Fibroblast of lung (primary cell): ENCODE measurements at regions not wholly inside any gene's neighbourhood (a gene's known extent, or its start where the extent isn't known, plus 50 kb on each side); places are given as distances from the start of the nearest gene placed in this dataset.

Experiments used
- EZH2 ChIP-seq: IDR thresholded peaks from 2 replicates; pipeline ENCODE4 v1.5.1; 2012; ENCODE audit warnings: low read length, control low read depth, mild to moderate bottlenecking; ENCODE audit errors: missing control alignments
- TF ChIP-seq, protein P1 (sequence below), 2 donors: IDR thresholded peaks in 1 of 2; conservative IDR thresholded peaks in 1 of 2; 1 replicate in 1 of 2; 2 replicates in 1 of 2; pipeline ENCODE4 v1.5.1; 2011 to 2012; ENCODE audit warnings: low read length in 2 of 2, control low read depth in 1 of 2, inconsistent platforms in 1 of 2, low read depth in 1 of 2, mild to moderate bottlenecking in 1 of 2

DNA sequence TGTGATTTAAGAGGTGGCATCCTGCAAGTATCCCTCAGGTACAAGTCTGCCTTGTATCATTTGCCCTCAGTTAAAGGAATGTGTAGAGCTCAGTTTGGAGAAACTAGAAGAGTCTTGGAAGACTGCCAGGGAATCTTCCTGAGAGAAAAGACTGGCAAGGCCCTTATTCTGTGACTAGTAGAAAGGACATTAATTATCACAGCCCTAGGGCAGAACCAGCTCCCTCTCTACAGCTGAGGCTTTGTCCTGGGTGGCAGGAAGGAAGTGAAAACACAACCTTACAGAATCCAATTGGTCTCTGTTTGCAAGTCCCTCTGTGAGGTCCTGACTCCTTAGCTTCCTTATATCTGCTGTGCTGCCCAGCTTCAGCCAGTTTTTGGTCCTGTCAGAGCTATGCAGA is 385.9 kb upstream of the CYRIA start:
- TF ChIP-seq, protein P1, sequence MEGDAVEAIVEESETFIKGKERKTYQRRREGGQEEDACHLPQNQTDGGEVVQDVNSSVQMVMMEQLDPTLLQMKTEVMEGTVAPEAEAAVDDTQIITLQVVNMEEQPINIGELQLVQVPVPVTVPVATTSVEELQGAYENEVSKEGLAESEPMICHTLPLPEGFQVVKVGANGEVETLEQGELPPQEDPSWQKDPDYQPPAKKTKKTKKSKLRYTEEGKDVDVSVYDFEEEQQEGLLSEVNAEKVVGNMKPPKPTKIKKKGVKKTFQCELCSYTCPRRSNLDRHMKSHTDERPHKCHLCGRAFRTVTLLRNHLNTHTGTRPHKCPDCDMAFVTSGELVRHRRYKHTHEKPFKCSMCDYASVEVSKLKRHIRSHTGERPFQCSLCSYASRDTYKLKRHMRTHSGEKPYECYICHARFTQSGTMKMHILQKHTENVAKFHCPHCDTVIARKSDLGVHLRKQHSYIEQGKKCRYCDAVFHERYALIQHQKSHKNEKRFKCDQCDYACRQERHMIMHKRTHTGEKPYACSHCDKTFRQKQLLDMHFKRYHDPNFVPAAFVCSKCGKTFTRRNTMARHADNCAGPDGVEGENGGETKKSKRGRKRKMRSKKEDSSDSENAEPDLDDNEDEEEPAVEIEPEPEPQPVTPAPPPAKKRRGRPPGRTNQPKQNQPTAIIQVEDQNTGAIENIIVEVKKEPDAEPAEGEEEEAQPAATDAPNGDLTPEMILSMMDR (conservative IDR thresholded peaks at IDR 0.05 in 1 of 2, IDR thresholded peaks at IDR 0.05 in 1 of 2; ENCODE audit: low read depth in 1 of 2, low read length in 2 of 2): no peak
- TF ChIP-seq EZH2: no peak
